HG03097 (cell line): ENCODE measurements at regions not wholly inside any gene's neighbourhood (a gene's known extent, or its start where the extent isn't known, plus 50 kb on each side); places are given as distances from the start of the nearest gene placed in this dataset.
A peak's percentile ranks its signal among the peaks of the same experiment; 100 is the strongest.

Source experiments
- ATAC-seq: cut with Tn5 transposase; IDR thresholded peaks from one replicate; pipeline ENCODE4 v1.9.1; 2021; ENCODE audit not compliant: unreplicated experiment, low FRiP score

DNA sequence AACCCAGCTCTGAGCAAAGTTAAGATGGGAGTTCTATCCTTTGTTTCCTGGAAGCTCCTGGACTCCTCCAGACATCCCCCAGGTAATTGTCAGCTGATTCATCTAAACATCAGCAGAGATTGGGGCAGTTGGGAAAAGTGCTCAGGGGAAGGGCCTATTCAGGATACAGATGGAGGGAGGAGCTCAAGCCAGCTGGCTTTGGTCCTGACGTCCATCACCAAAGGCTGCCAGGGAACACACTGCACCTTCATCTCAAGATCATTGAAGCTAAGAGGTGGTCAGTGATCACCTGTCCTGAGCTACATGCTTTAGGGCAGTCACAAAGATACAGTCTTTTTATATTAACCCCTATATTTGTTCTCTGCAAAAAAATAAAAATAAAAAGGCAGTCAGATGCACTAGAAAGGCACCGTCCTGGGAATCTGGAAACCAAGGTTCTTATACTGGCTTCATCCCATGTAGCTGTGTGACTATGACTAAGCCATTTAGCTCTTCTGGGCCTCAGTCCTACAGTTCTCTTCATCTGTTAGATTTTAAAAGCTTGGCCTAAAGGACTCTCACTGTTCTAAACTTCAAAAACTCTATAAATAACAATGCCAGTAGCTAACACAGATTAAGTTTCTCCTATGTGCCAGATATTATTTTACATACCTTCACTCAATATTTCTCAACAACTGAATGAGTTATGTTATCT, 446.5 kb downstream of the BCL11A start:
- ATAC-seq: no peak

DNA sequence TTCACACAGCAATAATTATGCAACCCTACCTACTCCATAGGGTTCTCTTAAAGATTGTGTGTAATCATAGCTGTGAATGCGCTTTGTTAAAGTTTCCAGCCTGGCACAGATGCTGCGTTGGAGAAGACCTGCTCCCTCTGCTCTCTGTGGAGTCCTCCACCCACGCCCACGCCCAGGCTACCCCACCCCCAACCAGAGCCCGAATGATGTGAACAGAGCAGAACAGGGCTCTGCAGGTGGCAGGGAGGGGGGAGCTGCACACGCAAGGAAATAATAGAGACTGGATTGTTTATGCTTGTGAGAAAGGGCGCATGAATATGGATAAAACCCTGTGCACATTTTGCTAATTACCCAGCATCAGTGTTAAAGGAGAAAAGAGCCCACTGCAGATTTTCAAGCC, 447.5 kb downstream of the BCL11A start:
- ATAC-seq: no peak

DNA sequence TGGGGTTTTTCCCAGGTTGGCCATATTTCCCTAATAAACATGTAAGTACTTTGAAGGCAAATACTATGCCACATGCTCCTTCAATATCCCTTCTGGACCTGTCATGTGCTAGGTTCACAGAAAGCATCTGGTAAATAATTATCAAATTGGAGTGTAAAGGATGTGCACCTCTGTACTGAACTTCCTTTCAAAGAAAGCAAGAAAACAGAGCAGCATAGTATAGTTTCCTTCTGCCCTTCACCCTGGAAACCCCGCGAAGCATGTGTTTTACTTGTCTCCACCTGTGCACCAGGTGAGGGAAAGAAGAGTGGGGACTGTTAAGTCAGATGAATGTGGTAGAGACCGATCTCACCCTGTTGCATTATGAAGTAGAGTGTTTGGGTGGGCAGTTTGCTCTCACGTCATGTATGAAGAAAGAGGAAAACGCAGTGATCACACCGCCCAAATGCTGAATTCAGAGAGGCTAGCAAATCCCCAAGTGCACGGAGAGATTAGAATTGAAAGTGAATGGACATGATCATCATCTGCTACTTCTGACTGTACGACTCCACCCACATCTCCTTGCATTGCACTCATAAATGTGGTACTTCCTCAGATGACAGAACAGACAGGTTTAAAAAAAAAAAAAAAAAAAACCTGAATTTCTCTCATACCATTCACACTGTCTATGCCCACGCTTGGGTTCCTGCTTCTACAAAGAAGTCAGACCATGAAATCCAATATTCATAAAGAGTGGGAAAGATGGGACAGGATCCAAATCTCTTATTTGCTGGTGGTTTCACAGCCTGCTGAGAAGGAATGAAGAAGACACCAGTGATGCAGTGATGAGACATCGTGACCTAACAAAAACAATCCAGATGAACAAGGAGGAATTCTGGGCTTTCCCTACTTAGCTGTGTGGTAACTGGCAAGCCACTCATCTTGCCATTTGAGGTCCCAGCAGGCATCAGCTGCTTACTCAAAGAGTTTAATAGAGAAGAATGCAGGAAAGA, 448.6 kb downstream of the BCL11A start:
- peak; percentile 81 for ATAC-seq

GRCh38 chr2:60100034-60100433, 453.4 kb downstream of the BCL11A start:
- ATAC-seq: no peak

- no peak for ATAC-seq
Observed at GRCh38 chr2:60098996-60099395, 454.5 kb downstream of the BCL11A start.

DNA sequence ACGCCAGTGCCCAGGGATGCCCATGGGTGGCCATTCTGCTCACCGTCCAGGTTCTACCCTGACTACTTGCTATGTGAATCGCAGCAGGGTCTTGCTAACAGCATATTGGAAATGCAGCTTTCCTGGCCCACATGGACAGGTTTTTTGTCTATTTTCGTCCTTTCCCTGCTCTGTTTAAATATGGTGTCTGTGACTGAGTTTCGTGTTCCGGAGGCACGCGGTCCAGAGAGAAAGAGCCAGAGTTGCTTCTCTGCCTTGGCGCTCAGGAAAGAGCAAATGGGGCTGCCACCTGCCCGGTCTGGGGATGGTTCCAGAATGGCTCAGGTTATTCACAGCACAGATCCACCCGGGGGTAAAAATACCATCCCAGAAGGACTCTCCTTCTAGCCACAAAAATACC, 456.2 kb downstream of the BCL11A start:
- no peak for ATAC-seq

DNA sequence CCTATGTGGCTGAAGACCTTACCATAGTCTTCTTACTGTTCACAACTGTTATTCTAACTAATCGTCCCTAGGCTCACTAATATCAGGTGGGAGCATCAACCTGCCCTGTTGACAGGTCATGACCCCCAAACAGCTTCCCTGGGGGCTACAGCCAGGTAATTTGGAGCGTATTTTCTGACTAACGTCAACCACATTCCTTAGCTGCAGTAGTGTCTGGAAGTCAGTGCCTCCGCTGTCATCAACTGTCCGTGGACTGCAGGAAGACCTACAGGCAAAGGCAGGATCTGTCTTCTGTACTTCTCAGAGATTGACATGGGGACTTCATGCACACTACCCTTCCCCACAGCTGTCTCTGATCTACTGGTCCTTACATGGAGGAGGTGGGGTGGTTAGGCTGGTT, 456.9 kb downstream of the BCL11A start:
- no peak for ATAC-seq

DNA sequence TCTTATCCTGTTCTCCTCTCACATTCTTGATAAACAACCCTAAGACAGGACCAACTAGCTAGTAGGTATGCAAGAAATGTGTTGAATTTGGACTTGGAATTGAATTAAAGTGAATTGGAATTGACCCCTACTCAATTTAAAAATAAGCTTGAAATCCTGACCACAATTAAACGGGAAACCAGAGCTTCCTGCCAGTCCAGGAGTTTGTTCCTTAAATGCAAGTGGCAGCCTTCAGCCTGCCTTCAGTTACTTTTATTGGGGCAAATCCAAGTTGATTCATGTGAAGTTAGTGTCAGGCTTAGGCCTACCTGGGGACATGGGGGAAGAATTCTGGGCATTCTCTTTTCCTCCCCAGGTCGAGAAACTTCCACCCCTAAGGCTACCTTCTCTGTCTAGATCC, 457.6 kb downstream of the BCL11A start:
- ATAC-seq: no peak

GRCh38 chr2:60095202-60095815, 458.1 kb downstream of the BCL11A start:
- ATAC-seq: no peak

DNA sequence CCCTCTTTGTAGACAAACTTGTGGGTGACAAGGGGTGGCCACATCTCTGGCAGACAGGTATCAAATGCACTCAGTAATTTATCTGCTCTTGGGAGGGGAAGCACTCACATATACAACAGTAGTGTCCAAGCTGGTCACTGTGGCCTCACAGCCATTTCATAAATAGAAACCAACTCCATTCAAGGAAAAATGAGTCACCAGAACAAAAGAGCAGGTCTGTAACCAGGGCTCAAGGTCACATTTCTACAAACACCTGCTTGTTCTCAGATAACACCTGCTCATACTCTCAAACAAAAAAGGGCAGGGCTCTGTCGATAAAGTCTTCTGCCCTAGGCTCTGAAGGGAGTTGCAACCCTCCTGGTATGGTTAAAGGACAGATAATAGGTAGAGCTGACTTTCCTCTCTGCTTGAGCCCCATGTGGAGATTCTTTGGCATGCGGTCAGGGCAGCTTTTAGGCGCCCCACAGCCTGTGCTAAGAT, 459.0 kb downstream of the BCL11A start:
- ATAC-seq: no peak

DNA sequence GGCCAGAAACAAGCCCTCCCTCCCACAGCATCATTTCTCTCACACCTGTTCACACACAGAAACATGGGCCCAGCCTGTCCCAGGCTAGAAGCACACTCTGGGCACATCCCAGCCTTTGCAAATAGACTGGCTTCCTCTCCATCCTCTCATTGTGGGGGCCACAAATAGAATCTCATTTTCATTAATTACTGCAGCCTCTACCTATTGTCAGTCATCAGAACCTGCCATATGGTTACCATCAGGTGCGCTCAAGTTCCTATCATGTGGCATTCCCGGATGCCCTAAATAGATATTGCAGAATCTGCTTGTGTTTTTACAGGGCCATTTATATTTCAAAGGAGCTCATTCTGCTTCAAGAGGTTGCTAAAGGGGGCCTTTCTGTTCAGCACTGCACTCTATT, 460.7 kb downstream of the BCL11A start:
- ATAC-seq: no peak

GRCh38 chr2:60091894-60092293, 461.6 kb downstream of the BCL11A start:
- no peak for ATAC-seq

DNA sequence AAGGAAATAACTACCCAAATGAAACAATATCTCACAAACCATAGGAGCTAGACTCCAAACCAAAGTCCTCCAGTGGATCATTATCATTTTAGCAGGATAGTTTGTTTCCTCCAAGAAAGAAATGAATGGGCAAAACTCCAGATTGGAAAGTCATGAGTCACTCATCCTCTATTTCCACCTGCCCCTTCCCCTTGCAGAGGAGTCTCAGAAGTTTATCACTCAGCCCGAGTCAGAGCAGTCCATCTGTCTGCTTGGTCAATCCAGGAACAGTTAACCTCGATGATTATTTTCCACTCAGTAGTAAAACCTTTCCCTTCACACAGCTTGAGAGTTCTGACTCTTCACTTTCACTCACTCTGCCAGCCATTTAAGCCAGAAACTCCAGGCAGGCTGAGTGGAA, 462.2 kb downstream of the BCL11A start:
- no peak for ATAC-seq

GRCh38 chr2:60079562-60079961, 473.9 kb downstream of the BCL11A start:
- ATAC-seq: no peak

- no peak for ATAC-seq
Observed at GRCh38 chr2:60075048-60075447, 478.4 kb downstream of the BCL11A start.

DNA sequence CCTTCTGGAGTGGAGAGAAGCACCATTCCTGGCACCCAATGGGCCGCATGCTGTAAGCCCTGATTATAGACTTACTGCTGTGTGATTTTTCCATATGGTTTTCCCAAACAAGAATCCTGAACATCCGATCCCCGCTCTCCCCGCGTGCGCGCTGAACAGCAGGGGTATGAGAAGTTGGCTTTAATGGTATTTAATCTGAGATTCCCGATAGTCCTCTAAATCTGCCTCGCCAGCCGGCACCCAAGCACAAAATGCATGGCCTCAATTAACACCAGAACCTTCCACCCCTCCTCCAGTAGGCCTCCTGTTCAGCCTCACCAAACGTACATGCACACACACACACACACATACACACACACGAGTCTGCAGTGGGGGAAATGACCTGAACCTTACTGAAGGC, 480.3 kb downstream of the BCL11A start:
- ATAC-seq: no peak

DNA sequence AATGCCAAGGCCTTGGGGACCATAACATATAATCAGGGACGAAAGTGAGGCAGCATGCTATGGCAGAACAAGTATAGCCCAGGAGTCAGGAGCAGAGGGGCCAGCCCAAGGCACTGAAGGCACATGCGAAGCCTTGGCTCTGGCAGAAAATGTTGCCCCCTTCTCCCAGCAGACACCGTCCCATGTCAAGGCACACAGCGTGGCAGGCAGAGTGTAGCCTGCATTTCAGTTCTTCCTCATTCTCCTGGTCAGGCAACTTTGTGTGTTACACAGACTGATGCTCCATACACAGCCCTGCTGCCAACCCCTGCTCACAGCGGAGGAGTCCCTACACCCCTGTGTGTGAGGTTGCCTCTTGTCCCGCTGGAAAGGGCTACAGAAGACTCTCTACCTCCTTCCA, 480.8 kb downstream of the BCL11A start:
- ATAC-seq: no peak

GRCh38 chr2:60071490-60071831, 482.0 kb downstream of the BCL11A start:
- no peak for ATAC-seq

- ATAC-seq: no peak
Observed at GRCh38 chr2:60070736-60071489, 482.5 kb downstream of the BCL11A start.

DNA sequence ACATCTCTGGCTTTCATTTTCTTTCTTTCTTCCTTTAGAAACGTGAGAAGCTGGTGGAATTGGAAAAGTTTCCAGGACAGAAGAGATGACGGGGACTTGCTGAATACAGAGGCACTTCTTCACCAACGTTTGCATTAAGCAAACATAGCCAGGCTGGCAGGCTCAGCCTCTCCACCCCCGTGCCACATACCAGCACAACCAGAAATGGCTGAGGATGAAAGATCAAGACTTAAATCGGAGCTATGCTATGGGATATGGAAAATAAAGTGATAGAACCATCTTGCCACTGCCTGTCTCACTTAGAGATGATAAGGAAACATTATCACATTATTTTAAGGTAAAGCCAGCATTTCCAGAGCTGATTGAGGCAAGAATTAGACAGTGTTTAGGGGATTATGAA, 483.3 kb downstream of the BCL11A start:
- no peak for ATAC-seq

DNA sequence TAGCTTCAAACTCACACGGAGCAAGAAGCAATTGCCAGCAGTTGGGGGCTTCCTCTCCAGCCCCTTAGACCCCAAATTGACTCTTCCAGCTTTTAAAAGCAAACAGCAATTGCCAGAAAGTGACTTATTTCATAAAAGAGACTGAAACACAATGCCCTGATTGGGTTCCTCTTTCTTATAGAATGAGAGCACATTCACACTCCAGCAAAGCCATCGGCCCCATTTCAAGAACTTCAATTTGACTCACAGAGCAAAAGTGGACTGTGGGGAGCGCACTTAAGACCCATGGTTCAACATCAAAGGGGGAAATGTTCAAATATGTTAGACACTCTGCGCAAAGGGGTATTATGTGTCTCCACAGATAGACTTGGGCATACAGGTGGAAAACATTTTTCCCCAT, 484.7 kb downstream of the BCL11A start:
- ATAC-seq: no peak
